ENCODE measurements at regions not wholly inside any gene's neighbourhood (a gene's known extent, or its start where the extent isn't known, plus 50 kb on each side); places are given as distances from the start of the nearest gene placed in this dataset.

GRCh38 chr11:115625502-115625901, 121.3 kb upstream of the CADM1 start:
- H3K27me3 ChIP-seq (replicated peaks; ENCODE audit: control insufficient read depth, insufficient read depth, low read length): no peaks in the 10 kb centered on the region
- H3K9me3 ChIP-seq: no peaks in the 10 kb centered on the region
- Mint-ChIP-seq H3K36me3 (ENCODE audit: insufficient read depth, unreplicated experiment) (peaks cover 4% of the 10 kb centered on the region), H3K4me1 (ENCODE audit: low read depth, unreplicated experiment) (peaks cover 9% of the 10 kb centered on the region), H3K27me3 (ENCODE audit: insufficient read depth, unreplicated experiment) (no peaks in the 10 kb centered on the region), H3K9me3 (ENCODE audit: unreplicated experiment) (no peaks in the 10 kb centered on the region), H3K27ac (ENCODE audit: unreplicated experiment) (no peak overlapping the region), H3K4me3 (ENCODE audit: unreplicated experiment) (no peak overlapping the region)
- DNase-seq: no peak
- no TSS peak for BruUV-seq (replicated peaks)
- ChIA-PET POLR2A (no interaction called here), CTCF (no interaction called here)
- H3K4me1 ChIP-seq: no peaks in the 10 kb centered on the region
- no peaks in the 10 kb centered on the region for H3K36me3 ChIP-seq (ENCODE audit: control insufficient read depth, insufficient read depth, low read length)
- H3K4me3 ChIP-seq (ENCODE audit: low read depth, low read length): no peak overlapping the region
- intact Hi-C loops (cut with micrococcal nuclease; ENCODE audit: unreplicated experiment): no loop called here
- no peak for TF ChIP-seq CTCF (IDR thresholded peaks at IDR 0.05; ENCODE audit: insufficient read depth in 1 of 2, low read depth in 1 of 2, low read length in 1 of 2, severe bottlenecking in 1 of 2, unreplicated experiment in 1 of 2)

GRCh38 chr11:115624065-115624464, 119.8 kb upstream of the CADM1 start:
- Histone ChIP-seq H3K36me3 (ENCODE audit: control insufficient read depth, insufficient read depth, low read length) (no peaks in the 10 kb centered on the region), H3K9me3 (no peaks in the 10 kb centered on the region), H3K4me3 (ENCODE audit: low read depth, low read length) (no peak overlapping the region), H3K4me1 (no peaks in the 10 kb centered on the region), H3K27me3 (replicated peaks; ENCODE audit: control insufficient read depth, insufficient read depth, low read length) (no peaks in the 10 kb centered on the region)
- Mint-ChIP-seq H3K27ac (ENCODE audit: unreplicated experiment) (no peak overlapping the region), H3K4me3 (ENCODE audit: unreplicated experiment) (no peak overlapping the region), H3K36me3 (ENCODE audit: insufficient read depth, unreplicated experiment) (no peaks in the 10 kb centered on the region), H3K4me1 (ENCODE audit: low read depth, unreplicated experiment) (no peaks in the 10 kb centered on the region), H3K27me3 (ENCODE audit: insufficient read depth, unreplicated experiment) (no peaks in the 10 kb centered on the region), H3K9me3 (ENCODE audit: unreplicated experiment) (no peaks in the 10 kb centered on the region)
- no peak for DNase-seq
- POLR2A ChIA-PET: no interaction called here
- peak in 1 of 2 experiments; percentile 13 for TF ChIP-seq CTCF (IDR thresholded peaks at IDR 0.05; ENCODE audit: insufficient read depth in 1 of 2, low read depth in 1 of 2, low read length in 1 of 2, severe bottlenecking in 1 of 2, unreplicated experiment in 1 of 2)
- BruUV-seq (replicated peaks): no TSS peak
- intact Hi-C loops (cut with micrococcal nuclease; ENCODE audit: unreplicated experiment): no loop called here
- CTCF ChIA-PET: interaction anchor here (0.7 kb wide), 1 partner anchor 504 kb away, joined by 3 read pairs; no protein-coding TSS in a partner anchor

GRCh38 chr11:115623021-115623451, 118.8 kb upstream of the CADM1 start:
- no peak overlapping the region for H3K4me3 ChIP-seq (ENCODE audit: low read depth, low read length)
- Mint-ChIP-seq H3K27me3 (ENCODE audit: insufficient read depth, unreplicated experiment) (no peaks in the 10 kb centered on the region), H3K36me3 (ENCODE audit: insufficient read depth, unreplicated experiment) (no peaks in the 10 kb centered on the region), H3K27ac (ENCODE audit: unreplicated experiment) (no peak overlapping the region), H3K4me1 (ENCODE audit: low read depth, unreplicated experiment) (no peaks in the 10 kb centered on the region), H3K4me3 (ENCODE audit: unreplicated experiment) (no peak overlapping the region), H3K9me3 (ENCODE audit: unreplicated experiment) (no peaks in the 10 kb centered on the region)
- POLR2A ChIA-PET: no interaction called here
- intact Hi-C loops (cut with micrococcal nuclease; ENCODE audit: unreplicated experiment): no loop called here
- H3K4me1 ChIP-seq: no peaks in the 10 kb centered on the region
- H3K27me3 ChIP-seq (replicated peaks; ENCODE audit: control insufficient read depth, insufficient read depth, low read length): no peaks in the 10 kb centered on the region
- no peaks in the 10 kb centered on the region for H3K9me3 ChIP-seq
- no TSS peak for BruUV-seq (replicated peaks)
- CTCF ChIA-PET: interaction anchor here (0.7 kb wide), 1 partner anchor 57 kb away, joined by 4 read pairs; no protein-coding TSS in a partner anchor
- TF ChIP-seq CTCF (IDR thresholded peaks at IDR 0.05; ENCODE audit: insufficient read depth in 1 of 2, low read depth in 1 of 2, low read length in 1 of 2, severe bottlenecking in 1 of 2, unreplicated experiment in 1 of 2): no peak
- DNase-seq: no peak
- H3K36me3 ChIP-seq (ENCODE audit: control insufficient read depth, insufficient read depth, low read length): no peaks in the 10 kb centered on the region

Data from Caco-2 (cell line).